NCI-H146 treated with DMSO at 0.1 percent for 48 hours (cell line): ENCODE measurements at regions not wholly inside any gene's neighbourhood (a gene's known extent, or its start where the extent isn't known, plus 50 kb on each side); places are given as distances from the start of the nearest gene placed in this dataset.

ENCODE experiments used
- DNase-seq: peaks from one replicate; lab custom pipeline; 2025; ENCODE audit not compliant: unreplicated experiment; lab: John Stamatoyannopoulos, UW

DNA sequence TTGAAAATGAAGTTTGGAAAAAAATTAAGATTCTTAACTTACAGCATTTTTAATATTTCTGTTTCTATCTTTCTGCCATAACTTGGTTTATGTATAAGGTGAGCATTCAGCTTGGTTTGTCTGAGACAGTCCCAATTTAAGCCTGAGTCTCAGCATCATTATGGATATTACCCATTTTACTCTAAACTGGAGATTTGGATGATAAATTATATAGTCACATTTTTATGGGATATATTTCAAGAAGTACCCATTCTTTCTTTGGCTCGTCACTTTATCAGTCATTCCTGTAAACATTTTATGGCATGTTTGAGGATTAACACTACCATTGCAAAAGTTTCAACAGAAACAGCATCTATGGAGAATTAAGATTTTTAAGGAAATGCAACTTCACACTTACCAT lies 1129.0 kb upstream of the PCDH9 start:
- no peak for DNase-seq

DNA sequence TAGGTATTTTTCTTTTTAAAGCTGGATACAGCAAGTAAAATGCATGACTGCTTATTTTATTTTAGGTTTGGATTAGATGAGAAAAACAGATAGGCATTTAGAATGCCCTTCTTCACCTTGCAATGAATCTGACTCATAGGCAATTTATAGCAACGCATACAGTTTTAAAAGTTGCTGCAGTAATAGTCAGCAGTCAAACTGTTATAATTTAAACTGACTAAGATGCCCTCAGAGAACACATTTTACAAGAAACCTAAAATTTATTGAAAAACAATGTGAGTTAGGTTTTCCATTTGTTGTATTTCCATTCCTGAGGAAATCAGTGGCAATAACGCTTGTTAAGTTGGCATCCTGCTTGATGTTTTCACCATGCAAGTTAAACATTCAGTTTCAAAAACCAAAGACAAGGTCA lies 1128.2 kb upstream of the PCDH9 start:
- no peak for DNase-seq

DNA sequence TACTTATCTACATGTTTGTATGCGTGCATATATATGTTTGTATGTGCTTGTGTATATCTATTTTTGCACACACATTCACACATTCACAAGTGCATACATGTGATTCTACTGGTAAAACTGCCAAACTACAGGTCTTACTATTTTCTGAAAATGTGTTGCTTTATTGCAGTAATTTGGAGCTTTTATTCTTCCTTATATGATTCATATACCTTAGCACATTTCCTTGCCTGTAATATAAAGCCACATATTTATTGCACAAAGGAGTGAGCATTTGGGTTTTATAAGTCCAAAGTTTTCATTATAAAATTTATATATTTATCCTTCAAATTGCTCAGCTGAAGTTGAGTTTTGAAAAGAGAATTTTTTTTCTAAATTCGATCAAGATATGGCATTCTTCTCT lies 1120.4 kb upstream of the PCDH9 start:
- no peak for DNase-seq

DNA sequence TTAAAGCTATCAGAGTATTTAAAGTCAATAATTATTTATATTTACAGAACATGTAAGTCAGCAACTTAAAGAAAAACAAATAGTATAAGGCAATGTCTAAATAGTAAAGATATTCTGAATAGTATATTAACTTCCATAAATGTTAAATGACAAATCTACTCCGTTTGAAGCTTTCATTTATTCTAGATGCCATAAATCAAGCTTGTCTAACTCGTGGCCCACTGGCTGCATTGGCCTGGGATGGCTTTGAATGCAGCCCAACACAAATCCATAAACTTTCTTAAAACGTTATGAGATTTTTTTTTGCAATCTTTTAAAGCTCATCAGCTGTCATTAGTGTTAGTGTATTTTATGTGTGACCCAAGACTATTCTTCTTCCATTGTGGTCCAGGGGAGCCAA lies 1117.1 kb upstream of the PCDH9 start:
- no peak for DNase-seq

DNA sequence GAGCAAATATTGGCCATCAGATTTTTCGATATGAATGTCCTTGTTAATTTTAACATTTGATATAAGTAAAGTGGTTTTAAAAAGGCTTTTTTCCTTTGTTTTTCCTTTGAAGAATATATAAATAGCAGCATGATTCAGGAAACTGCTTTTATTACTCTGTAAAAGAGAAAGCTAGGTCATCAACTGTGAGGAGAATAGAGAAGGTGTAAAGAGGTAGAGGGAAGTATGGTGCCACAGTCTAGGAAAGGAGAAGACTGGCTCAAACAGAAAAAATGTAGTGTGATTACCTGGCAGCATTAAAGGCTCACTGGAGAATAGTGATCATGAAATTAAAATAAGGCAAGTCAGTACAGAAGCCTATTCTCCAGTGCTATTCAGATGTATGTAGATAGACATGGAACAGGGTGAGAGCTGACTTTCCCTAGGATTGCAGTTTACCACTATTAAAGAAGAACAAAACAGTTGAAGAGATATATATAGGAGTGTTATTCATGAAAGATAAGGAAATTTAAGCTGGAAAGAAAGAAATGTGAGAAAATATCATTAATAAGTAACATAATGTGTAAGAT lies 1115.9 kb upstream of the PCDH9 start:
- DNase-seq = peak; percentile 45

DNA sequence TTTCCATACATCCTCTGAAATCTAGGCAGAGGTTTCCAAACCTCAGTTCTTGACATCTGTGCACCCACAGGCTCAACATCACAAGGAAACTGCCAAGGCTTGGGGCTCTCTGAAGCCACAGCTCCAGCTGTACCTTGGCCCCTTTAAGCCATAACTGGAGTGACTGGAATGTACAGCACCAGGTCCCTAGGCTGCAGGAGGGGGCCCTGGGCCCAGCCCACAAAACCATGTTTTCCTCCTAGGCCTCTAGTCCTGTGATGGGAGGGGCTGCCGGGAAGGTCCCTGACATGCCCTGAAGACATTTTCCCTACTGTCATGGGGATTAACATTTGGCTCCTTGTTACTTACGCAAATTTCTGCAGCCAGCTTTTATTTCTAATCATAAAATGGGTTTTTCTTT lies 1093.0 kb upstream of the PCDH9 start:
- no peak for DNase-seq

DNA sequence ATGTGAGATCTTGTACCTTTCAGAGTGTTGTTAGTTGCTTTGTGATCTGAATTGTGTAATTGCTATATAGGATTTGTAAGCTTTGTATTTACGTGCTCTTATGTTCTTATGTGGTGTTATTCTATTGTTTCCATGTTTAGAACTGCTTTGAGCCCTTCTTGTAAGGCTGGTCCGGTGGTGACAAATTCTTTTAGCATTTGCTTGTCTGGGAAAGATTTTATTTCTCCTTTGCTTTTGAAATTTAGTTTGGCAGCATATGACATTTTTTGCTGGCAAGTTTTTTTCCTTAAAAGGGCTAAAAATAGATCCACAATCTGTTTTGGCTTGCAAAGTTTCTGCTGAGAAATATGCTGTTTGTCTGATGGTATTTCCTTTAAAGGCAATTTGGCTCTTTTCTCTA lies 1089.2 kb upstream of the PCDH9 start:
- no peak for DNase-seq

DNA sequence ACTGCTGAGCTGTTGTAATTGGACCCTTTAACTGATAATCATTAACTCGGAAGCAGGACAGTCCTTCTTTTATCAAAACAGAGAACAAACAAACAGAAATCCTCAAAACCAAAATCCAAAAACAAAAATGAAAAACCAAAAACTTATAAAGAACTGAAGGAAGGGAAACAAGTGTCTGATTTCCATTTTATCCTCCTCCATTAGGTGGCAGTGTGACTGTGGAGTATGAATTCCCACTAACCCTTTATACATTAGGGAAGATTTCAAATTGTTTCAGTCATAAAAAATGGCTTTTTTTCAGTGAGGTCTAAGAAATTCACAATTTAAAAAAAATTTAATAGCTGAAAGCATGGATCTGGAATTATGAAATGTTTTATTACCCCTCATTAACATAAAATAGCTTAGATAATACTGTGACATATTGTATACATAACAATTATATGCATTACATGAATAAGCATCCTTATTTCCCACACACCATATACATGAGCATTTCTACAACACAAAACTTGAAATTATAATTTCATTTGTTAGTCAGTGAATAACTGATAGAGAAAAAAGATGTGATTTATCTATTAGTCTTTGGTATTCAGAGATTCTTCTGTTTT lies 1074.3 kb upstream of the PCDH9 start:
- peak; percentile 15 for DNase-seq

DNA sequence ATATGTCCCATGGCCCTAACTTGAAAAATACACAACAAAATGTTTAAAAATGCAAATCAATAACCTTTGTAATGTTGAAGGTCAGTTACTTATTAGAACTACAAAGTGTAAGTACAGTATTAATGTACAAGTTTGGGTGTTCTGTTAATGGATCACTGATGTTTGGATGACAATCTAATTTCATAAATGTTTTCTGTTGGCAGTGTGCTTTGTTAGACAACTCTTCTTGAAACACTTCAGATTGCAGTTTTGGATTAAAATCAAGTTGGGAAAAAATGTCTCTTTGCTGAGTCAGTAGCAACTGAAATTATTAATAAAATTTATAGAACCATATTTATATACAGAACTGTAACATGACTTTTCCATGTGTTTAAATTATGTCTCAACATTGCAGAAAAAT lies 1063.5 kb upstream of the PCDH9 start:
- DNase-seq = no peak

DNA sequence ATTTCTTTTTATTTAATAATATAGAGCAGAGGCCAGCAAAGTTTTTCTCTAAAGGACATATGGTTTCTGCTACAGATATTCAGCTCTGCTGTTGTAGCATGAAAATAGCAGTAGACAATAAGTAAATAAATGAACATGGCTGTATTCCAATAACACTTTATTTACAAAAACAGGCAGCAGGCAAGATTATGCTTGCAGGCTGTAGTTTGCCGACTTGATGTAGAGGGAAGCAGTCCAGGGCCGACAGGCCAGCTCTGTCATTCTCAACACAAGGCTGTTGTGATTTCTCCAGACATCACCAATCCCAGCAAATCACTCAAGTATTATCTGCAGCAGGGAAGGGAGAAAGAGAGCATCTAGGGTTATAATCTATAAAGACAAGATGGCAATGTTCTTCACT lies 1062.5 kb upstream of the PCDH9 start:
- no peak for DNase-seq

DNA sequence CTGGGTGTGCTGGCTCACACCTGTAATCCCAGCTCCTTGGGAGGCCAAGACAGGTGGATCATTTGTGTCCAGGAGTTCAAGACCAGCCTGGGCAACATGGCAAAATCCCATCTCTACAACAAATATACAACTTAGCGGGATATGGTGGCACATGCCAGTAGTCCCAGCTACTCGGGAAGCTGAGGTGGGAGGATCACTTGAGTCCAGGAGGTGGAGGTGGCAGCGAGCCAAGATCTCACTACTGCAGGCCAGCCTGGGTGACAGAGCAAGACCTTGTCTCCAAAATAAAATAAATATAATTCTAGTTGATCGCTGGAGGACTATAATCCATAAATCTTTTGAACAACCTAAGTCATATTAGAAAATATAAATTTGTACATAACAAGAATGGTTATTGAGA lies 1061.5 kb upstream of the PCDH9 start:
- DNase-seq = no peak

DNA sequence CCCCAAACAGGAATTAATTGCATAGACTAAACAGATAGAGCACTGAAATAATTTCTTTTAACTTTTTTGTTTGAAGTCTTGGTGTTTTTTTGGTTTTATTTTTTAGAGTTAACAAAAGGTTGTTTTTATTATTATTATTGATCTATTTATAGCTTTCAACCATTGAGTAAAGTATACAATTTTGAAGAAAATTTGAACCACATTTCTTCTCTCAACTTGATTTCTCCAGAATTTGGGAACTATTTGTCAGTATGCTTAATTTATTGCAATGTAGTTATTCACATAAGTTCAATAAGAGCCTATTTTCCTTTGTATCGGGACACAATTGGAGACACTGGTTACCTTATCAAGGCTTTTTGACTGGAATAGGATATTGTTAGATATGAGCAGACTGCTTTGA lies 1045.6 kb upstream of the PCDH9 start:
- DNase-seq = no peak

DNA sequence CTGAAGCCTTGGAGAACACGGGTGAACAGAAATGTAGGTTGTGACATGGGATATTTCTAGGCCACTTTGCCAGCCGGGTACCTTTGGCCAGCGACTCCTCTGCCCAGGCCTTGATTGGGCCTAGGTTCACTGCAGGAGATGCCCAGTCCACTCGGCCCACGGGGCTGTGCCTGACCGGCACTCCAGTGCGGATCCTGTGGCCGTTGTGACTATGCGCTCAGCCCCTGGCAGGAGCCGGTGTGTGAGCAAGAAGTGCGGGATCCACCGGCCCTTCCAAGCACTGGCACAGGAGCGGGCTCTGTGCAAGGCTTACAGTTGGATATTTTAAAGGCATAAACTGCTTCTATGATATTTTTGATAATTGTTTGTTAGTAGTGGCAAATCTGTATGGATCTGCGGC lies 1042.5 kb upstream of the PCDH9 start:
- DNase-seq = no peak

DNA sequence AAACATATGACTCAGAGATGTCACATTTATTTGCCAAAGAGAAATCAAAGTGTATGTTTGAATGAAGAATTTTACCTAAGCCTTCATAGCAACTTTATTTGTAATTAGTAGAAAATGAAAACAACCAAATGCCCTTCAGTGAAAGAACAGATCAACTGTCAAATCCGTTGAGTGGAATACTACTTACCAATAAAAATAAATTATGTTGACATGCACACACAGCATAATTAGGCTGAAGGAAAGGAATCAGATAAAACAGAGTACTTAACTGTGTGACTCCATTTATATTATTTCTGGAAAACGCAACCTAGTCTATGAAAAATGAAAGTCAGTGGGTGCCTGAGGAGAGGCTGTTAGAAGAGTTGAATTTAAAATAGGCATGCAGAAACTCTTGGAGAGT lies 1034.6 kb upstream of the PCDH9 start:
- DNase-seq = no peak

DNA sequence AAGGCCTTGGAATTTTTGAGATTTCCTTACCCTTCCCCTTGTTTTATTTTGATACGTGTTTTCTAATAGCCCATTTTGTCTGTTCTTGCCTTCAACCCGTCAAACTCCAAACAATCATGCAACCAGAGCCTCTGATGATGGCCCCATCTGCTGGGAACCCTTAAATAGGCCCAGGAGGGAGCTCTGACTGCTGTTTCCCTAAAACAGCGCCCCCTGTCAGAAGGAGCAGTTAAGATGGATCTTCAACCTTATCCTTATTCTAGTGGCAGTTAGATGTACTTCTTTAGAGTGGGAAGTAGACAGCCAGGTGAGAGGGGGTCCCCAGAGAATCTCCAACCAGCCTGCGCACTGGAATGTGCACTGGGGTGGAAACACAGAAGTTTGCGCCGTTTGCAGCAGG lies 1031.0 kb upstream of the PCDH9 start:
- DNase-seq = no peak

DNA sequence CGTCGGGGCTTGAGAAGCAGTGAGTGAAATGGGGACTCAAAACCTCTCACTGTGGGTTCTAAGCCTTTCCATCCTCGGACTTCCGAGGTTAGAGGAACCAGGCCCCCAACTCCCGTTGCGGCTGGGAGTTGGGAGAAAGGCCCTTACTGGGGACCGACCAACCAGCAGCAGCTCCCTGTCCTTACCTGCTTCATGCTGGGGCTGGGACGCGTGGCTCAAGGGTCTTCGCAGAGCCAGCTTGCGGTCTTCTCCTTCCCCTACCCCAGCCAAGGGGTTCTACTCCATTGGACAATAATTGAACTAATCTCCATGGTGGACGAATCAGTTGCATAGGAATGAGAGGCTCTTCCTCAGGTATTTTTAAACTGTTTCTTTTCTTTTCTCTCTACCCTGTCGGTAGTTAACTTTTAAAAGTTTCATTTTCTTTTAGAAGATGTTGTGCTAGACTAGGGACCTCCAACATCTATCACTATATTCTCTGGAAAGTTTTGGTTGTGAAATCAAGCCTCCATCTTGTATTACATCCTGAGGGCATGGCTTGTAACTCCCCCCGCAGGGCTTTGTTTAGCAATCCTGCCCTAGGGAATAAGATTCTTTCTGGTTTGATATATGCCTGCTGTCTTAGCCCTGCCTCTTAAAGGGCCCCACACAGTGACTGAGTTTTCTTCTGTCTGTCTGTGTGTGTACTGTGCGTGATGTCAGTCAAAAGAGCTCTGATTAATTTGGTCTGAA lies 1027.1 kb upstream of the PCDH9 start:
- DNase-seq = no peak

DNA sequence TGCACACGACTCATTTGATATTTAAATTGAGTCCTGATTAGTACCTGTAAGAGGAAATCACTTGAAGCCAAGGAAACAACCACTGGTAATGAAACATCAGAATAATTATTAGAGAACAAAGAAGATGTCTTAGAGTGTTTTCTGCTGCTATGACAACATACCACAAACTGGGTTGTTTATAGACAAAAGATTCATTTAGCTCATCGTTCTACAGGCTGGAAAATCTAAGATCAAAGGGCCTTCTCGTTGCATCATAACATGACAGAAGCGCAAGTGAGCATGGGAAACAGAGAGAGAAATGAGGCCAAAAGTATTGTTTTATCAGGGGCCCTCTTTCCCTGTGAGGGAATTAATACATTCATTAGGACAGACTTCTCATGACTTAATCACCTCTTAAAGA lies 1024.0 kb upstream of the PCDH9 start:
- DNase-seq = no peak

DNA sequence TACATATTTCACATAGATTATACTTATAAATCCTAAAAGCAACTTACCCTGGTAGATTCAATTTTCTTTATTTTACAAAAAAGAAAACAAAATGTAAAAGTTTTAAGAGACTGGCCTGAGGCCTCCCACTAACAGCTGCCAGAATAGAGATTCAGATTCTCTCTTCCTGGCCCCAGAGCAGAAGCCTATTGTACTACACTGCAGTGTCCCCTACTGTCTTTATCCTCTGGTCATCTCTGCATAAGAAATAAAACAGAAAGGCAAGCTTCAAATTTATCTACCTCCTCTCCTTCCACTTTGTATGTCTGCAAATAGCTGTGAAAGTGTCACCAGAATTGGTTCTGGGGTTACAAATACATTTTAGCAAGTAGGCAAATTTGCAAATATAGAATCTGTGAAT lies 1004.1 kb upstream of the PCDH9 start:
- no peak for DNase-seq

DNA sequence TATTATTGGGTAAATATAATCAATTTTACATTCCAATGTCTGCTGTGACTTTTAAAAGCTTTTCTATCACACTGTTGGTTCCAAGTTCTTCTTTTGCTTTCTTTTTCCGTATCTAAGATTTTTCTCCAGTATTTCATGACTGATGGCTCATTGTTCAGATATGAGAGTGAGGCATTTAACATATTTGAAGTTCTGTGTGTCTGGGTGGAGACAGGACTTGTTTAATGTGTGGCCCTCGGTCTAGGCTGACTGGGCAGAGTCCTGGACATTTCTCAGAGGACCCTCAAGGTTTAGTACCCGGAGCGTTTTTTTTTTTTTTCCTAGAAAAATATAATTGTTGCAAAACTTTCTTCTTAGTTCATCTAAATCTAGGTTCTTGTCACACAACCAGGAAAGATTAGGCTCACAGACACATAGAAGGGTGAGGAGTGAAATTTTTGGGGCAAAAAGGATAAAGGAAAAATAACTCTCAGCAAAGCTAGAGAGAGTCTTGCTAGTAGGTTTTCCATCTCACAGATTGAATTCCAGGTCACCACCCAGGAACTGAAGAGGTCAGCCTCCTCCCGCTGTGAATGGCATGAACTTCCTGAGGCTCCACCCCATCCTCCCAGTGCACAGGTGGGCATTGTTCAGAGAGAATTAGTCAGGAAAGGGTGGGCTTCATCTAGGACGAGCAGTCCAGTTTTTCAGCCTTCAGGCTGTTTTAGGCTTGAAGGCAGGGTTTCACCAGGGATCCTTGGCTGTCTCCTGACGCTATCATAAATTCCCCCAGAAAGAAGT lies 1002.4 kb upstream of the PCDH9 start:
- no peak for DNase-seq

DNA sequence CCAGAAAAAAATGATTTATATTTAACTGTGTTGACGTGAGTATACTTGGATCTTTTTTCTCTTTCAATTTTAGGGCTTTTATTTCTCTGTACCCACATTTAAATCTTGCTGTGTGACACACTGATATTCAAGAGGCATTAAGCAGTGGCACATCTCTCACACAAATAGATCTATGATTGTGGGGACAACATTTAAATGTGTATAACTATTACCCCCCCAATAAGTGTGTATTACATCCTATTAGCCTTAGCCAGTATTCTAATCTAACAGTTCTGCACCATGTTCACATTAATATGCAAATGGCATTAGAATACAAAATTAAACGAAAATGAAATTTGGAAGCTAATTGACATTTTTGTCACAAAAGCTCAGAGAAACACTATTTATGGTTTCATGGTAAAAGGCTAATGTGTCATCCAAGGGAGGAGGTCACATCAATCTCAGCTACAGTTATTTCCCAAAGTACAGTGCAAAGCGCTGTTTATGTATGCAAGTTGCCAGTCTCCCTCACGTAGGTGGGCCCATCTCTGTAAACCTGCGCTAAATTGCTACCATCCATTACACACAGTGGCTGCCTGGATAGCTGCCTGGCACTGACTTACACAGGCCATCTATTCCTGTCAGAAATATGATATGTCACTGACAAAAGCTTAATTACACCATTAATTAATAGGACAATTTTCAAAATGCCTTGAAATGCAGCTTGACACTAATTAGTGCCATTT lies 984.7 kb upstream of the PCDH9 start:
- peak; percentile 53 for DNase-seq

DNA sequence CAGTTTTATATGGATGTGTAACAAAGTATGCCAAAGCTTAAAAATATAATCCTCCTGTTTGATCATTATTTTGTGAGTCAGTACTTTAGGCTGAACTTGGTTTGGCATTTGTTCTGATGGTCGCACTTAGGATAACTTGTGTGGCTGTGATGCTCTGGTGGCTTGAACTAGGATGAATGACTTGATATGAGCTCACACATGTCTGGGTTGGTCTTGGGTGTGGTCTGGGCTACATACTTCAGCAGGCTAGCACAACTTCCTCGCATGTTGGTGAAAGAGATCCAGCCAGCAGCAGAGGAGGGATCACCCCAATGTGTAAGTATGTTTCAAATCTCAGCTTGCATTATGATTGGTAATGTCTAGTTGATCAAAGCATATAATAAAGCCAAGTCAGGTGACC lies 969.1 kb upstream of the PCDH9 start:
- DNase-seq = no peak
